K562 (cell line): ENCODE measurements at regions not wholly inside any gene's neighbourhood (a gene's known extent, or its start where the extent isn't known, plus 50 kb on each side); places are given as distances from the start of the nearest gene placed in this dataset.

Experiments used
- HNRNPUL1 ChIP-seq: fragments of 200-400 bp; formaldehyde crosslinking; IDR thresholded peaks from 2 replicates; pipeline ENCODE4 v1.6.1; 2017; ENCODE audit warnings: low read length
- POLR2A ChIP-seq: fragments of 450-650 bp; conservative IDR thresholded peaks from 2 replicates; pipeline ENCODE4 v1.6.1; 2016
- POLR2AphosphoS5 ChIP-seq: IDR thresholded peaks from 2 replicates; pipeline ENCODE4 v1.6.1; 2011; ENCODE audit warnings: mild to moderate bottlenecking, low read depth, low read length, moderate library complexity; ENCODE audit not compliant: control insufficient read depth, insufficient read depth
- POLR3A ChIP-seq: IDR thresholded peaks from 2 replicates; pipeline ENCODE4 v1.6.1; 2011; ENCODE audit warnings: borderline replicate concordance, mild to moderate bottlenecking, moderate library complexity; ENCODE audit not compliant: insufficient read length, insufficient read depth; ENCODE audit errors: extremely low read depth
- RCOR1 ChIP-seq, 2 experiments: IDR thresholded peaks; 2 replicates each; pipeline ENCODE4 v1.6.1; 2012; ENCODE audit warnings: low read depth in 2 of 2, low read length in 2 of 2, borderline replicate concordance in 1 of 2, improper control_type of control experiment in 1 of 2
- RFX1 ChIP-seq: fragments of 450-650 bp; IDR thresholded peaks from 2 replicates; pipeline ENCODE4 v1.6.1; 2016; ENCODE audit warnings: mild to moderate bottlenecking, moderate library complexity
- ZNF347 ChIP-seq: fragments of 450-650 bp; formaldehyde crosslinking; IDR thresholded peaks from 2 replicates; pipeline ENCODE4 v1.4.0; 2020; ENCODE audit warnings: low read depth, mild to moderate bottlenecking, moderate library complexity

DNA sequence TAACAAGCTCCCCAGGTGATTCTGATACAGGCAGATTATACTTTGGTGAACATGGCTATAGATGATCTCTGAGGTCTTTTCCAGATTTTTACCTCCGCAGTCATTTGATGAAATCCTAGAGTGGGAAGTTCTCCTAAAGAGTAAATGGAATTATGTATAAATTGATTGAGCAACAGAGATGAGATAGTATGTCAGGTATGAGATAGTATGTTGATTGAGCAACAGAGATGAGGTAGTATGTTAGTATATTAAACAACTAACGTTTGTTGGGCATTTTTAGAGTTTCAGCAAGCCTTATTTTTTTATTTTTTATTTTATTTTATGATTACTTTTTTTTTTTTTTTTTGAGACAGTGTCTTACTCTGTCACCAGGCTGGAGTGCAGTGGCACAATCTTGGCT is 265.0 kb upstream of the SOX2 start:
- TF ChIP-seq POLR2A (no peak), HNRNPUL1 (no peak), POLR2AphosphoS5 (no peak), RFX1 (no peak), RCOR1 (IDR thresholded peaks at IDR 0.05; ENCODE audit: borderline replicate concordance in 1 of 2, low read depth in 2 of 2, low read length in 2 of 2) (no peak), ZNF347 (CRISPR knock-in tag) (no peak), POLR3A (no peak)
